Cardiac muscle cell (in vitro differentiated cells and primary cell): ENCODE measurements at regions not wholly inside any gene's neighbourhood (a gene's known extent, or its start where the extent isn't known, plus 50 kb on each side); places are given as distances from the start of the nearest gene placed in this dataset.

Experiments used
- DNase-seq, 2 donors: peaks; one replicate each; pipeline versions ENCODE4 v3.0.0 to v3.0.0-alpha.2; 2010 to 2017; ENCODE audit warnings: low read depth in 1 of 2, low spot score in 1 of 2
- H3K27ac ChIP-seq: fragments of 200-600 bp; sonication (generic); 2 replicates; pipeline ENCODE4 v1.5.1; 2016
- H3K27me3 ChIP-seq: fragments of 200-600 bp; sonication (generic); 2 replicates; pipeline ENCODE4 v1.6.0; 2016; ENCODE audit warnings: control low read depth
- H3K36me3 ChIP-seq: fragments of 200-600 bp; sonication (generic); 2 replicates; pipeline ENCODE4 v1.5.1; 2016; ENCODE audit warnings: control low read depth
- H3K4me1 ChIP-seq: fragments of 200-600 bp; sonication (generic); 2 replicates; pipeline ENCODE4 v1.8.1; 2017; ENCODE audit warnings: low read depth, mild to moderate bottlenecking, mixed run types
- H3K4me3 ChIP-seq: fragments of 200-600 bp; sonication (generic); 2 replicates; pipeline ENCODE4 v1.5.1; 2016; ENCODE audit warnings: mild to moderate bottlenecking
- H3K9me3 ChIP-seq: fragments of 200-600 bp; sonication (generic); 2 replicates; pipeline ENCODE4 v1.5.1; 2017; ENCODE audit warnings: low read depth, mild to moderate bottlenecking, control low read depth
- TF ChIP-seq, protein P1 (sequence below): IDR thresholded peaks from 2 replicates; pipeline ENCODE4 v1.5.1; 2012; ENCODE audit warnings: low read depth, mild to moderate bottlenecking, low read length

DNA sequence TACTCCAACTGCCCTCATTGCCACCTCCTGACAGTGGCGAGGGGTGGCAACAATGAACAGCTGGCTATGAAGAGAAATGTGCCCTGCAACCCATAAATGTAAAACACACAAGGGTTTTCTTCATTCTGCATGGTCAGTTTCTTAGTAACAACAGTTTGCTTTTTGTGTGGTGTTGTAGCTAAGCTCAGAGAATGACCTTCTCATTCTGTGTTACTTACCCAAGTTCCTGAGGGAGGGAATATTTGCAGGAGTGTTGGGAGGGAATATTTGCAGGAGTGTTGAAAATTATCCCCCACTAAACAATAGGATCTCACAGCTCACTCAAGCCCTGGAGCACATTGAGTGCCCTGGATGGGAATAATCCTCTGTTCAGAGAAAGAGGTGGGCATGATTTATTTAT lies 456.4 kb upstream of the CDH4 start:
- no peak for DNase-seq
- Histone ChIP-seq H3K9me3 (no peaks in the 10 kb centered on the region), H3K27me3 (no peaks in the 10 kb centered on the region), H3K4me3 (no peak overlapping the region), H3K4me1 (no peaks in the 10 kb centered on the region), H3K36me3 (no peaks in the 10 kb centered on the region), H3K27ac (no peak overlapping the region)
- TF ChIP-seq, protein P1, sequence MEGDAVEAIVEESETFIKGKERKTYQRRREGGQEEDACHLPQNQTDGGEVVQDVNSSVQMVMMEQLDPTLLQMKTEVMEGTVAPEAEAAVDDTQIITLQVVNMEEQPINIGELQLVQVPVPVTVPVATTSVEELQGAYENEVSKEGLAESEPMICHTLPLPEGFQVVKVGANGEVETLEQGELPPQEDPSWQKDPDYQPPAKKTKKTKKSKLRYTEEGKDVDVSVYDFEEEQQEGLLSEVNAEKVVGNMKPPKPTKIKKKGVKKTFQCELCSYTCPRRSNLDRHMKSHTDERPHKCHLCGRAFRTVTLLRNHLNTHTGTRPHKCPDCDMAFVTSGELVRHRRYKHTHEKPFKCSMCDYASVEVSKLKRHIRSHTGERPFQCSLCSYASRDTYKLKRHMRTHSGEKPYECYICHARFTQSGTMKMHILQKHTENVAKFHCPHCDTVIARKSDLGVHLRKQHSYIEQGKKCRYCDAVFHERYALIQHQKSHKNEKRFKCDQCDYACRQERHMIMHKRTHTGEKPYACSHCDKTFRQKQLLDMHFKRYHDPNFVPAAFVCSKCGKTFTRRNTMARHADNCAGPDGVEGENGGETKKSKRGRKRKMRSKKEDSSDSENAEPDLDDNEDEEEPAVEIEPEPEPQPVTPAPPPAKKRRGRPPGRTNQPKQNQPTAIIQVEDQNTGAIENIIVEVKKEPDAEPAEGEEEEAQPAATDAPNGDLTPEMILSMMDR: no peak

DNA sequence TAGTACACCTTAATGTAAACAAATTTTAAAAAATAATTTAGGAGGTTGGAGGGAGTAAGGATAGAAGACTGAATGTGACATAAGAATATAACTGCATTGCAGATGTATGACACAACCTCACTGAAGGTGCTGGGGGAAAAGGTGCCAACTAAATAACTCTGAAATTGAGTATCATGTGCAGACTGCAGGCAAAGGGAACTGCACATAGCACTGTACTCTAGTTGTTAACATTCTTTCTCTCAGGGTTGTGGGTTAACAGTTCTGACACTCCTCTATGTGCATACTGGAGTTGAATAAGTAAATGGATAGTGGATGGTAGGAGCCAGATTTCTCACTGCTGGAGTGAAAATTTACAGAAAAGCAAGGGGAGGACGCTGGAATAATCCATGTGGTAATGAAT lies 451.9 kb upstream of the CDH4 start:
- Histone ChIP-seq H3K4me3 (no peak overlapping the region), H3K36me3 (no peaks in the 10 kb centered on the region)
- no peak for DNase-seq

DNA sequence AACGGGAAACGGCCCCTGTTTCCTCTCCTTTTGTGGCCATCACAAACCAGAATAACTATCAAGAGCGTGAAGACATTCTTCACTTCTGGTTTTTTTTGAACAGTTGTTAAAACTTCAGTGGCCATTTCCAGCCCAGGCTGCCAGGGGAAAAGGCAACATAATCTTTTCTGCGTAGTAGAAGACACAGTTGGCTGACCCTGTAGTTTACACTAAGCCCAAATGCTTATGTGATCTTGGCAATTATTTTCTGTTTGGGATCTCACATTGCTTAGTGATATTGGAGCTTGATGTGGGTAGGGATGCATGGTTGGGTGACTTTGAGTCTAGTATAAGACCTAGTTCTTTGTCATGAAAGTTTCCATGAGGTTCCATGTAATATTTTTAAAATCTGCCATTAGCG lies 449.4 kb upstream of the CDH4 start:
- H3K9me3 ChIP-seq: no peaks in the 10 kb centered on the region
- TF ChIP-seq, protein P1: no peak
- H3K27me3 ChIP-seq: no peaks in the 10 kb centered on the region
- no peaks in the 10 kb centered on the region for H3K36me3 ChIP-seq
- H3K4me1 ChIP-seq: peaks cover 17% of the 10 kb centered on the region
- no peak overlapping the region for H3K27ac ChIP-seq
- H3K4me3 ChIP-seq: no peak overlapping the region
- no peak for DNase-seq

More for the DNA sequence above, 451.9 kb upstream of the CDH4 start:
- TF ChIP-seq, protein P1: no peak
- no peaks in the 10 kb centered on the region for H3K9me3 ChIP-seq
- H3K4me1 ChIP-seq: peaks cover 6% of the 10 kb centered on the region
- no peak overlapping the region for H3K27ac ChIP-seq
- H3K27me3 ChIP-seq: no peaks in the 10 kb centered on the region

DNA sequence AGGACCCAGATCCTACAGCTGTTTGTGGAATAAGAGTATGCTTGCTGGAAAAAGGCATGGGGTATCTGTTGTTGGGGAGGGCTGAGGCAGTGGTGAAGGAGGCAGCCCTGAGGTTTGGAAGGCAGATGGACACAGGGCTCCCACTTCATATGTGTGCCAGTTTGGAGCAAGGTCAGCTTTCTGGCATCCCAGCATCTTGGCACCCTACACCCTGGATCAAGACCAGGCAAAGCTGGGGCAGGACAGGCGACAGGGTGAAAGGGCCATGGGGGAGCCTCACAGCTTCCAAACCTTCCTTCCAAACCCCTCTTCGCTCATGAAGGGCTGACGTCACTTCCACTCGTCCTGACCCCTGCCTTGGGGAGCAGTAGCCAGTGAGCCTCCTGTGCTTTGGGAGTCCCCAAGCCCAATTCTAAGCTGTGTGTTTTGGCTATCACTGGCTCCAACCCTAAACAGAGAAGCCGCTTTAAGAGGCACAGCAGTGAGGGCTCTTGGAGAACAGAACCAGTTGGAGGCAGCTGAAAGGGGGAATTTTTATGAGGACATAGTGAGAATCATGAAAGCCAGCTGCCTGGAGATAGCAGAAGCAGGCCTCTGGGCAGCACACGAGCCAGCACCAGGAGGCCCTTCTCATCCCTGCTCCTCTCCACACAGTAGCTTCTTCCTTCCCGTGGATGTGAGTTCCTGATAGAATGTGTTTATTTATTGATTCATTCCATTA lies 448.6 kb upstream of the CDH4 start:
- Histone ChIP-seq H3K27me3 (no peaks in the 10 kb centered on the region), H3K36me3 (no peaks in the 10 kb centered on the region), H3K4me3 (no peak overlapping the region), H3K4me1 (peaks cover 17% of the 10 kb centered on the region), H3K27ac (no peak overlapping the region), H3K9me3 (no peaks in the 10 kb centered on the region)
- no peak for DNase-seq
- TF ChIP-seq, protein P1: no peak

DNA sequence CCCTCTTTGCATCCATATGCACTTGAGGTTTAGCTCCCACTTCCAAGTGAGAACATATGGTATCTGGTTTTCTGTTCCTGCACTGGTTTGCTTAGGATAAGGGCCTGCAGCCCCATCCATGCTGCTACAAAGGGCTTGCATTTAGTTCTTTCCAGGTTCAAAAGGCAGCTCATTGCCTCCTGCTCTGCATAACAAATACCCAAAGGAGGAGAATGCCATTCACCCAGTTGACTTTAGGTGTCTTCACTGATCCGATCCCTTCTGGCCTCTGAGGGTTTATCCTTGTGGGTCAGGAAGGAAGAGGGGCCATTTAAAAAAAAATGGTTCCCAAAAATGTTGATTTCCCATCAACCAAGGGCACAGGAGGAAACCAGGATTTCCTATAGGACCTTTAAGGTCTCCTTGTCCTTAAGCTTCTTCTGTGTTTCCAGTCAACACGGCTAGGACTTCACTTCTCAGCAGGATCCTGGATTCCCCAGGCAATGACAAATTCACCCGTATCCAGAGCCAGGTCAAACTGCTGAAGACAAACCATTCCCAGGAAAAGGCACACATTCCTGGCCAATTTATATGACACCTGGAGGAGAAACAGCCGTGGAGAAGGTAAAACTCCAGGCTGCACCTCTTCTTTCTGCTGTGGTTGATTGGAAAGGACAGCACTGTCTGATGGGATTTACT lies 447.7 kb upstream of the CDH4 start:
- Histone ChIP-seq H3K9me3 (no peaks in the 10 kb centered on the region), H3K4me1 (peaks cover 17% of the 10 kb centered on the region), H3K27me3 (no peaks in the 10 kb centered on the region), H3K27ac (no peak overlapping the region), H3K36me3 (no peaks in the 10 kb centered on the region), H3K4me3 (no peak overlapping the region)
- TF ChIP-seq, protein P1: no peak
- DNase-seq: no peak
